SK-N-SH (cell line): ENCODE measurements at regions not wholly inside any gene's neighbourhood (a gene's known extent, or its start where the extent isn't known, plus 50 kb on each side); places are given as distances from the start of the nearest gene placed in this dataset.

Experiments
- CTCF ChIA-PET: fragments of 300-600, 350-600 bp; formaldehyde crosslinking; extraction: SDS; loops from one replicate; lab custom pipeline; 2021; lab: Yijun Ruan, JAX
- POLR2A ChIA-PET: fragments of 350-600 bp; sonication (Branson Sonifier 250); formaldehyde crosslinking; extraction: SDS; loops from one replicate; lab custom pipeline; 2020; ENCODE audit warnings: antibody characterized with exemption, inconsistent platforms; lab: Yijun Ruan, JAX
- DNase-seq: peaks from one replicate; pipeline ENCODE4 v3.0.0; 2012
- H2AFZ ChIP-seq: fragments of 200-600 bp; sonication (generic); 2 replicates; pipeline ENCODE4 v1.8.1; 2016; ENCODE audit warnings: antibody characterized with exemption, mild to moderate bottlenecking, low read depth
- H3F3A ChIP-seq: fragments of 200-600 bp; sonication (generic); replicated peaks from 2 replicates; pipeline ENCODE3; 2016; ENCODE audit warnings: antibody characterized with exemption, mild to moderate bottlenecking; ENCODE audit not compliant: insufficient read depth
- H3K27ac ChIP-seq, 2 experiments: fragments of 200-500 bp in 1 of 2; fragments of 200-600 bp in 1 of 2; sonication (Bioruptor generic) in 1 of 2; sonication (generic), shearing (Covaris generic) in 1 of 2; 2 replicates each; pipeline versions ENCODE4 v1.5.1 to v1.6.1; 2014 to 2016; ENCODE audit warnings: low read depth in 2 of 2, inconsistent platforms in 1 of 2, low read length in 1 of 2, mild to moderate bottlenecking in 1 of 2, mixed read lengths in 1 of 2
- H3K27me3 ChIP-seq: fragments of 200-600 bp; sonication (generic), shearing (Covaris generic); 2 replicates; pipeline ENCODE4 v1.6.1; 2016; ENCODE audit warnings: mixed run types; ENCODE audit not compliant: insufficient read depth
- H3K36me3 ChIP-seq, 2 experiments: fragments of 200-500 bp in 1 of 2; fragments of 200-600 bp in 1 of 2; sonication (Bioruptor generic) in 1 of 2; sonication (generic) in 1 of 2; replicated peaks in 1 of 2; 2 replicates each; pipeline versions ENCODE3 to v1.5.1; 2014 to 2016; ENCODE audit warnings: low read length in 1 of 2, mild to moderate bottlenecking in 1 of 2; ENCODE audit not compliant: insufficient read depth in 2 of 2, control insufficient read depth in 1 of 2
- H3K4me1 ChIP-seq, 2 experiments: fragments of 200-500 bp in 1 of 2; fragments of 200-600 bp in 1 of 2; sonication (Bioruptor generic) in 1 of 2; sonication (generic), shearing (Covaris generic) in 1 of 2; 2 replicates each; pipeline versions ENCODE4 v1.5.1 to v1.6.1; 2014 to 2016; ENCODE audit warnings: low read depth in 1 of 2, low read length in 1 of 2, mixed run types in 1 of 2; ENCODE audit not compliant: insufficient read depth in 2 of 2, control insufficient read depth in 1 of 2
- H3K4me2 ChIP-seq: fragments of 200-600 bp; sonication (generic), shearing (Covaris generic); 2 replicates; pipeline ENCODE4 v1.6.1; 2017; ENCODE audit warnings: mixed run types
- H3K4me3 ChIP-seq, 2 experiments: fragments of 200-500 bp in 1 of 2; fragments of 200-600 bp in 1 of 2; sonication (Bioruptor generic) in 1 of 2; sonication (generic), shearing (Covaris generic) in 1 of 2; 2 replicates each; pipeline versions ENCODE4 v1.5.1 to v1.8.1; 2014 to 2016; ENCODE audit warnings: low read depth in 2 of 2, inconsistent platforms in 1 of 2, low read length in 1 of 2, mild to moderate bottlenecking in 1 of 2, mixed read lengths in 1 of 2, moderate library complexity in 1 of 2
- H3K79me2 ChIP-seq: fragments of 200-600 bp; sonication (generic); 2 replicates; pipeline ENCODE4 v1.8.1; 2017; ENCODE audit warnings: mild to moderate bottlenecking; ENCODE audit not compliant: insufficient read depth
- H3K9ac ChIP-seq: fragments of 200-600 bp; sonication (generic); 2 replicates; pipeline ENCODE4 v1.6.1; 2017; ENCODE audit warnings: mixed run types
- H3K9me2 ChIP-seq: fragments of 200-600 bp; sonication (generic); 2 replicates; pipeline ENCODE4 v1.6.1; 2017; ENCODE audit warnings: mixed run types
- H3K9me3 ChIP-seq: fragments of 200-600 bp; sonication (generic); 2 replicates; pipeline ENCODE4 v1.6.1; 2017; ENCODE audit warnings: mixed run types, mild to moderate bottlenecking, moderate library complexity
- H4K20me1 ChIP-seq: fragments of 200-600 bp; sonication (generic); 2 replicates; pipeline ENCODE4 v1.6.1; 2017; ENCODE audit warnings: mild to moderate bottlenecking, mixed run types; ENCODE audit not compliant: insufficient read depth
- EP300 ChIP-seq, 2 experiments: IDR thresholded peaks; 2 replicates each; pipeline versions ENCODE4 v1.4.0 to v1.6.1; 2012; ENCODE audit warnings: borderline replicate concordance in 1 of 2, low read depth in 1 of 2, low read length in 1 of 2
- FOXJ3 ChIP-seq: sonication (generic); formaldehyde crosslinking; IDR thresholded peaks from 2 replicates; pipeline ENCODE4 v1.5.1; 2020; ENCODE audit warnings: mild to moderate bottlenecking, missing genetic modification reagents
- FOXM1 ChIP-seq: IDR thresholded peaks from 2 replicates; pipeline ENCODE4 v1.4.0; 2012; ENCODE audit warnings: low read depth, mild to moderate bottlenecking
- GABPA ChIP-seq: IDR thresholded peaks from 2 replicates; pipeline ENCODE4 v1.4.0; 2012; ENCODE audit warnings: low read depth, mild to moderate bottlenecking
- GATA2 ChIP-seq: sonication (generic); formaldehyde crosslinking; IDR thresholded peaks from 2 replicates; pipeline ENCODE4 v1.5.0; 2020; ENCODE audit warnings: mild to moderate bottlenecking, missing genetic modification reagents
- JUND ChIP-seq: IDR thresholded peaks from 2 replicates; pipeline ENCODE4 v1.4.0; 2012
- MEF2A ChIP-seq: IDR thresholded peaks from 2 replicates; pipeline ENCODE4 v1.4.0; 2012; ENCODE audit warnings: low read depth, borderline replicate concordance
- MXI1 ChIP-seq: IDR thresholded peaks from 2 replicates; pipeline ENCODE4 v1.6.1; 2012; ENCODE audit warnings: mild to moderate bottlenecking, low read depth, low read length, improper control_type of control experiment
- NFIC ChIP-seq: IDR thresholded peaks from 2 replicates; pipeline ENCODE4 v1.4.0; 2012; ENCODE audit warnings: borderline replicate concordance
- POLR2AphosphoS5 ChIP-seq: IDR thresholded peaks from 2 replicates; pipeline ENCODE4 v1.6.1; 2012; ENCODE audit warnings: low read depth, low read length
- RAD21 ChIP-seq: IDR thresholded peaks from 2 replicates; pipeline ENCODE4 v1.6.1; 2012; ENCODE audit warnings: mild to moderate bottlenecking, low read length
- RCOR1 ChIP-seq: fragments of 150-350 bp; IDR thresholded peaks from 2 replicates; pipeline ENCODE4 v1.6.1; 2017; ENCODE audit warnings: antibody characterized with exemption, low read length
- RXRA ChIP-seq: IDR thresholded peaks from 2 replicates; pipeline ENCODE4 v1.4.0; 2012; ENCODE audit warnings: low read depth, mild to moderate bottlenecking, borderline replicate concordance
- SMC3 ChIP-seq: IDR thresholded peaks from 2 replicates; pipeline ENCODE4 v1.6.1; 2012; ENCODE audit warnings: low read depth, low read length, improper control_type of control experiment
- TCF12 ChIP-seq: IDR thresholded peaks from 2 replicates; pipeline ENCODE4 v1.4.0; 2012
- YY1 ChIP-seq: IDR thresholded peaks from 2 replicates; pipeline ENCODE4 v1.4.0; 2012; ENCODE audit warnings: low read depth, mild to moderate bottlenecking
- WGBS: methylation state at CpG from one replicate; pipeline ENCODE4 v1.1.6; 2017; ENCODE audit warnings: low lambda C conversion rate; 5-methylcytosine and 5-hydroxymethylcytosine counted together
- TF ChIP-seq, protein P1 (sequence below): fragments of 200-600 bp; sonication (generic); IDR thresholded peaks from 2 replicates; pipeline ENCODE4 v1.6.1; 2017; ENCODE audit warnings: antibody characterized with exemption, mild to moderate bottlenecking, moderate library complexity
- TF ChIP-seq, protein P2 (sequence below): IDR thresholded peaks from 2 replicates; pipeline ENCODE4 v1.4.0; 2012; ENCODE audit warnings: low read depth, borderline replicate concordance
- TF ChIP-seq, protein P3 (sequence below): fragments of 150-350 bp; IDR thresholded peaks from 2 replicates; pipeline ENCODE4 v1.6.1; 2016; ENCODE audit warnings: mild to moderate bottlenecking, low read depth, low read length
- TF ChIP-seq, protein P4 (sequence below): fragments of 150-350 bp; IDR thresholded peaks from 2 replicates; pipeline ENCODE4 v1.6.1; 2017; ENCODE audit warnings: antibody characterized with exemption, low read length, low read depth, borderline replicate concordance

DNA sequence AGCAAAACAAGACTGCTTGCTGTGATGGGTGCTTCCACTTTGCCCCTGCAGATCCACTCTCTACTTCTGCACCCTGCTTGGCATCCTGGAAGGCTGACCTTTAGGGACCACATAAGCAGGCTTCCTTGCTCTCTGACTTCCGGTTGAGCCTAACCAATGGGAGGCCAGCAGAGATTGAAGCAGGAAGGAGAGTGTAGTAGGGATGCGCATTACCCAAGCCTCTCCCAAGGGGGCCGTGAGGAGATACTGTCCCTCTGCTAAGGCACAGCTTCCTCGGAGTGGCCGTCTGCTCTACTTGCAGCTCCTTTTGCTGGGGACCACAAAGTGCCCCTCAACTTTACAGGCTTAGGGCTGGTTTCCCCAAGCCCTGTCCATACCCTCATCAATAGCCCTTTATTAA is 624.3 kb upstream of the TENM3 start:
- WGBS = 81% methylated on average over 5 of the region's 5 CpGs
- Histone ChIP-seq H3K36me3 (no peaks in the 10 kb centered on the region), H3K9ac (no peak overlapping the region), H3F3A (no peaks in the 10 kb centered on the region), H3K4me3 (no peak overlapping the region), H3K27ac (no peak overlapping the region), H2AFZ (no peak overlapping the region), H3K9me2 (no peaks in the 10 kb centered on the region), H3K79me2 (no peaks in the 10 kb centered on the region), H3K4me2 (no peak overlapping the region), H3K4me1 (no peaks in the 10 kb centered on the region), H3K27me3 (no peaks in the 10 kb centered on the region), H4K20me1 (no peaks in the 10 kb centered on the region), H3K9me3 (no peaks in the 10 kb centered on the region)
- POLR2A ChIA-PET = no interaction called here
- CTCF ChIA-PET = no interaction called here
- TF ChIP-seq NFIC = no peak
- no peak for TF ChIP-seq FOXM1
- TF ChIP-seq RXRA = no peak
- TF ChIP-seq SMC3 = no peak
- TF ChIP-seq POLR2AphosphoS5 = no peak
- TF ChIP-seq, protein P1, sequence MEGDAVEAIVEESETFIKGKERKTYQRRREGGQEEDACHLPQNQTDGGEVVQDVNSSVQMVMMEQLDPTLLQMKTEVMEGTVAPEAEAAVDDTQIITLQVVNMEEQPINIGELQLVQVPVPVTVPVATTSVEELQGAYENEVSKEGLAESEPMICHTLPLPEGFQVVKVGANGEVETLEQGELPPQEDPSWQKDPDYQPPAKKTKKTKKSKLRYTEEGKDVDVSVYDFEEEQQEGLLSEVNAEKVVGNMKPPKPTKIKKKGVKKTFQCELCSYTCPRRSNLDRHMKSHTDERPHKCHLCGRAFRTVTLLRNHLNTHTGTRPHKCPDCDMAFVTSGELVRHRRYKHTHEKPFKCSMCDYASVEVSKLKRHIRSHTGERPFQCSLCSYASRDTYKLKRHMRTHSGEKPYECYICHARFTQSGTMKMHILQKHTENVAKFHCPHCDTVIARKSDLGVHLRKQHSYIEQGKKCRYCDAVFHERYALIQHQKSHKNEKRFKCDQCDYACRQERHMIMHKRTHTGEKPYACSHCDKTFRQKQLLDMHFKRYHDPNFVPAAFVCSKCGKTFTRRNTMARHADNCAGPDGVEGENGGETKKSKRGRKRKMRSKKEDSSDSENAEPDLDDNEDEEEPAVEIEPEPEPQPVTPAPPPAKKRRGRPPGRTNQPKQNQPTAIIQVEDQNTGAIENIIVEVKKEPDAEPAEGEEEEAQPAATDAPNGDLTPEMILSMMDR = no peak
- TF ChIP-seq RCOR1 = no peak
- no peak for DNase-seq

DNA sequence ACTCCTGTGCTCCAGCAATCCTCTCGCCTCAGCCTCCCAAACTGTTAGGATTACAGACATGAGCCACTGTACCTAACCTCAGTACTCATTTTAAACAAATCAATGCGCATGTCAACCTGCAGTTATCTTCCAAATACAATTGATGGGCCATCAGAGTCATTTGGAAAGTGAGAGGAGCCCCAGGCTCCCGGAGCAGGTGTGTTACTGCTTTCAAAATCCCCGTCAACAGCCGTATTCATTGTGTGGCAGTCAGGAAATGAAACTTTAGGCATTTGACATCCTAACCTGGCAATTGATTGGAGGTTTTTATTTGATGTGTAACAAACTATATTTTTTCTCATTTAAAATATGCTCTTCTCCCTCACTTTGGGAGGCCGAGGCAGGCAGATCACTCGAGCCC is 623.6 kb upstream of the TENM3 start:
- no peak overlapping the region for H3K4me3 ChIP-seq
- H3F3A ChIP-seq = no peaks in the 10 kb centered on the region
- H3K4me2 ChIP-seq = no peak overlapping the region
- H2AFZ ChIP-seq = no peak overlapping the region
- H3K9ac ChIP-seq = no peak overlapping the region
- no peaks in the 10 kb centered on the region for H3K27me3 ChIP-seq
- no peak for TF ChIP-seq EP300 (IDR thresholded peaks at IDR 0.05; ENCODE audit: borderline replicate concordance in 1 of 2, low read depth in 1 of 2, low read length in 1 of 2)
- TF ChIP-seq MXI1 = no peak
- TF ChIP-seq TCF12 = no peak
- TF ChIP-seq RAD21 = no peak
- no peak for TF ChIP-seq FOXJ3 (CRISPR knock-in tag)
- no peak for TF ChIP-seq MEF2A
- TF ChIP-seq FOXM1 = no peak
- TF ChIP-seq, protein P2, sequence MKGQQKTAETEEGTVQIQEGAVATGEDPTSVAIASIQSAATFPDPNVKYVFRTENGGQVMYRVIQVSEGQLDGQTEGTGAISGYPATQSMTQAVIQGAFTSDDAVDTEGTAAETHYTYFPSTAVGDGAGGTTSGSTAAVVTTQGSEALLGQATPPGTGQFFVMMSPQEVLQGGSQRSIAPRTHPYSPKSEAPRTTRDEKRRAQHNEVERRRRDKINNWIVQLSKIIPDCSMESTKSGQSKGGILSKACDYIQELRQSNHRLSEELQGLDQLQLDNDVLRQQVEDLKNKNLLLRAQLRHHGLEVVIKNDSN = no peak
- no peak for TF ChIP-seq JUND
- TF ChIP-seq, protein P3, sequence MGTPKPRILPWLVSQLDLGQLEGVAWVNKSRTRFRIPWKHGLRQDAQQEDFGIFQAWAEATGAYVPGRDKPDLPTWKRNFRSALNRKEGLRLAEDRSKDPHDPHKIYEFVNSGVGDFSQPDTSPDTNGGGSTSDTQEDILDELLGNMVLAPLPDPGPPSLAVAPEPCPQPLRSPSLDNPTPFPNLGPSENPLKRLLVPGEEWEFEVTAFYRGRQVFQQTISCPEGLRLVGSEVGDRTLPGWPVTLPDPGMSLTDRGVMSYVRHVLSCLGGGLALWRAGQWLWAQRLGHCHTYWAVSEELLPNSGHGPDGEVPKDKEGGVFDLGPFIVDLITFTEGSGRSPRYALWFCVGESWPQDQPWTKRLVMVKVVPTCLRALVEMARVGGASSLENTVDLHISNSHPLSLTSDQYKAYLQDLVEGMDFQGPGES = no peak
- no peak for TF ChIP-seq GATA2
- no peak for TF ChIP-seq GABPA
- TF ChIP-seq YY1 = no peak
- TF ChIP-seq, protein P4, sequence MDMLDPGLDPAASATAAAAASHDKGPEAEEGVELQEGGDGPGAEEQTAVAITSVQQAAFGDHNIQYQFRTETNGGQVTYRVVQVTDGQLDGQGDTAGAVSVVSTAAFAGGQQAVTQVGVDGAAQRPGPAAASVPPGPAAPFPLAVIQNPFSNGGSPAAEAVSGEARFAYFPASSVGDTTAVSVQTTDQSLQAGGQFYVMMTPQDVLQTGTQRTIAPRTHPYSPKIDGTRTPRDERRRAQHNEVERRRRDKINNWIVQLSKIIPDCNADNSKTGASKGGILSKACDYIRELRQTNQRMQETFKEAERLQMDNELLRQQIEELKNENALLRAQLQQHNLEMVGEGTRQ = no peak
- TF ChIP-seq, all 33 proteins: peak for 0
- Histone ChIP-seq H3K79me2 (no peaks in the 10 kb centered on the region), H3K9me2 (no peaks in the 10 kb centered on the region), H3K9me3 (no peaks in the 10 kb centered on the region), H3K27ac (no peak overlapping the region), H3K36me3 (no peaks in the 10 kb centered on the region), H3K4me1 (no peaks in the 10 kb centered on the region), H4K20me1 (no peaks in the 10 kb centered on the region)
- CTCF ChIA-PET = no interaction called here
- 64% methylated on average over 7 of the region's 7 CpGs for WGBS
- DNase-seq = no peak
- POLR2A ChIA-PET = no interaction called here
